HCT116 (cell line): ENCODE measurements at regions not wholly inside any gene's neighbourhood (a gene's known extent, or its start where the extent isn't known, plus 50 kb on each side); places are given as distances from the start of the nearest gene placed in this dataset.

ENCODE experiments used
- ATAC-seq: fragments of 200-7000 bp; cut with Tn5 transposase; 2 replicates; pipeline ENCODE4 v1.9.1; 2020; ENCODE audit warnings: mild to moderate bottlenecking, moderate library complexity
- BruUV-seq: library from RNA; stranded (reverse); fragments of 400-500 nt; replicated peaks from 2 replicates; lab custom pipeline; 2021; lab: Mats Ljungman, UMichigan
- CTCF ChIA-PET: fragments of 300-600 bp; sonication (Branson Sonifier 250); formaldehyde crosslinking; loops from one replicate; lab custom pipeline; 2021; ENCODE audit warnings: antibody characterized with exemption; lab: Charles Lee
- POLR2A ChIA-PET: fragments of 300-600, 350-600 bp; sonication (Branson Sonifier 250); formaldehyde crosslinking; loops from one replicate; lab custom pipeline; 2021; ENCODE audit warnings: antibody characterized with exemption; lab: Charles Lee
- RAD21 ChIA-PET, 2 experiments: fragments of 300-600 bp; sonication (Branson Sonifier 250); formaldehyde crosslinking; loops; one replicate each; lab custom pipeline; 2023; ENCODE audit warnings: low total read pairs in 2 of 2; ENCODE audit not compliant: uncharacterized antibody in 2 of 2, unreplicated experiment in 2 of 2, low non-redundant PET in 1 of 2; lab: Charles Lee
- DNase-seq: peaks from one replicate; pipeline ENCODE4 v3.0.0-alpha.2; 2010; ENCODE audit warnings: low read depth, low spot score
- H2AFZ ChIP-seq: fragments of 200-600 bp; shearing (Covaris generic), sonication (generic); 2 replicates; pipeline ENCODE4 v1.6.1; 2017; ENCODE audit warnings: low read depth, mixed run types, mixed read lengths, antibody characterized with exemption, low read length; ENCODE audit not compliant: poor library complexity, severe bottlenecking
- H3K27ac ChIP-seq: 2 replicates; pipeline ENCODE4 v1.5.1; 2012; ENCODE audit warnings: low read depth, low read length
- H3K27me3 ChIP-seq: fragments of 200-600 bp; sonication (generic); 2 replicates; pipeline ENCODE4 v1.6.1; 2016; ENCODE audit warnings: mixed run types, low read length, mixed read lengths; ENCODE audit not compliant: insufficient read depth
- H3K36me3 ChIP-seq, 2 experiments: fragments of 200-500 bp in 1 of 2; fragments of 200-600 bp in 1 of 2; sonication (Bioruptor generic) in 1 of 2; sonication (generic) in 1 of 2; 2 replicates each; pipeline versions ENCODE4 v1.5.1 to v1.6.1; 2014 to 2016; ENCODE audit warnings: low read length in 2 of 2, inconsistent platforms in 1 of 2, mixed read lengths in 1 of 2, mixed run types in 1 of 2; ENCODE audit not compliant: insufficient read depth in 2 of 2, control insufficient read depth in 1 of 2
- H3K4me1 ChIP-seq, 2 experiments: fragments of 200-600 bp in 1 of 2; sonication (generic) in 1 of 2; 2 replicates each; pipeline versions ENCODE4 v1.5.1 to v1.6.1; 2012 to 2017; ENCODE audit warnings: low read length in 2 of 2, inconsistent platforms in 1 of 2, mild to moderate bottlenecking in 1 of 2, mixed read lengths in 1 of 2, mixed run types in 1 of 2, moderate library complexity in 1 of 2; ENCODE audit not compliant: insufficient read depth in 2 of 2, control insufficient read depth in 1 of 2
- H3K4me2 ChIP-seq: fragments of 200-600 bp; sonication (generic); 2 replicates; pipeline ENCODE4 v1.6.1; 2017; ENCODE audit warnings: mixed run types, low read length, mixed read lengths
- H3K4me3 ChIP-seq, 2 experiments: fragments of 200-600 bp in 1 of 2; sonication (generic) in 1 of 2; replicated peaks in 1 of 2; 2 replicates each; pipeline ENCODE4 v1.5.1; 2011 to 2016; ENCODE audit warnings: low read length in 2 of 2, control low read depth in 1 of 2, low read depth in 1 of 2, mild to moderate bottlenecking in 1 of 2, mixed read lengths in 1 of 2, mixed run types in 1 of 2
- H3K79me2 ChIP-seq: fragments of 200-600 bp; sonication (generic); 2 replicates; pipeline ENCODE4 v1.6.1; 2017; ENCODE audit warnings: mild to moderate bottlenecking, mixed run types, low read length, moderate library complexity, mixed read lengths; ENCODE audit not compliant: insufficient read depth
- H3K9ac ChIP-seq: fragments of 200-600 bp; sonication (generic); 2 replicates; pipeline ENCODE4 v1.6.1; 2016; ENCODE audit warnings: low read length, mixed read lengths
- H3K9me2 ChIP-seq: fragments of 200-600 bp; sonication (generic), shearing (Covaris generic); 2 replicates; pipeline ENCODE4 v1.6.1; 2017; ENCODE audit warnings: mixed run types, mild to moderate bottlenecking, moderate library complexity; ENCODE audit not compliant: insufficient read depth
- H3K9me3 ChIP-seq, 2 experiments: fragments of 200-500 bp in 1 of 2; fragments of 200-600 bp in 1 of 2; sonication (Bioruptor generic) in 1 of 2; sonication (generic) in 1 of 2; 2 replicates each; pipeline ENCODE4 v1.6.1; 2014 to 2017; ENCODE audit warnings: low read length in 2 of 2, mixed read lengths in 2 of 2, inconsistent platforms in 1 of 2, low read depth in 1 of 2, mild to moderate bottlenecking in 1 of 2, mixed run types in 1 of 2, moderate library complexity in 1 of 2; ENCODE audit not compliant: control insufficient read depth in 1 of 2, insufficient read depth in 1 of 2
- H4K20me1 ChIP-seq: fragments of 200-600 bp; sonication (generic), shearing (Covaris generic); 2 replicates; pipeline ENCODE4 v1.6.1; 2017; ENCODE audit warnings: mixed run types, mild to moderate bottlenecking, moderate library complexity; ENCODE audit not compliant: insufficient read depth
- CBX3 ChIP-seq: IDR thresholded peaks from 2 replicates; pipeline ENCODE4 v1.6.1; 2012; ENCODE audit warnings: low read depth
- EGR1 ChIP-seq: IDR thresholded peaks from 2 replicates; pipeline ENCODE4 v1.6.1; 2012; ENCODE audit warnings: low read depth
- ELF1 ChIP-seq: IDR thresholded peaks from 2 replicates; pipeline ENCODE4 v1.6.1; 2012; ENCODE audit warnings: low read depth, borderline replicate concordance
- EZH2phosphoT487 ChIP-seq: fragments of 200-600 bp; IDR thresholded peaks from 2 replicates; pipeline ENCODE4 v1.6.1; 2018; ENCODE audit warnings: antibody characterized with exemption, borderline replicate concordance
- FOSL1 ChIP-seq: IDR thresholded peaks from 2 replicates; pipeline ENCODE4 v1.6.1; 2012; ENCODE audit warnings: low read depth
- POLR2A ChIP-seq: IDR thresholded peaks from 2 replicates; pipeline ENCODE4 v1.7.0; 2011; ENCODE audit warnings: borderline replicate concordance; ENCODE audit not compliant: insufficient read depth, insufficient read length; ENCODE audit errors: extremely low read depth
- POLR2AphosphoS5 ChIP-seq: IDR thresholded peaks from 2 replicates; pipeline ENCODE4 v1.6.1; 2011; ENCODE audit warnings: mild to moderate bottlenecking, low read depth, low read length, moderate library complexity
- SIN3A ChIP-seq: IDR thresholded peaks from 2 replicates; pipeline ENCODE4 v1.6.1; 2012; ENCODE audit warnings: low read depth
- SRF ChIP-seq: IDR thresholded peaks from 2 replicates; pipeline ENCODE4 v1.6.1; 2012; ENCODE audit warnings: low read depth
- YY1 ChIP-seq: IDR thresholded peaks from 2 replicates; pipeline ENCODE4 v1.6.1; 2011; ENCODE audit warnings: low read length, low read depth, moderate library complexity, mild to moderate bottlenecking; ENCODE audit not compliant: insufficient replicate concordance; ENCODE audit errors: extremely low read depth
- ZFX ChIP-seq: fragments of 450-650 bp; IDR thresholded peaks from 2 replicates; pipeline ENCODE4 v1.6.1; 2017
- ZNF274 ChIP-seq: fragments of 200-500 bp; sonication (Bioruptor generic); IDR thresholded peaks from 2 replicates; pipeline ENCODE4 v1.6.1; 2014; ENCODE audit warnings: mild to moderate bottlenecking, low read depth, low read length, inconsistent platforms
- intact Hi-C: fragments of 100-400 bp; cut with micrococcal nuclease; formaldehyde crosslinking; loops from 2 replicates; pipeline ENCODE4 v1.10.0; 2022
- TF ChIP-seq, protein P1 (sequence below): IDR thresholded peaks from 2 replicates; pipeline ENCODE4 v1.6.1; 2012; ENCODE audit warnings: low read depth
- TF ChIP-seq, protein P2 (sequence below), 3 experiments: fragments of 200-600 bp in 1 of 3; sonication (generic) in 1 of 3; IDR thresholded peaks in 2 of 3; conservative IDR thresholded peaks in 1 of 3; 2 replicates each; pipeline ENCODE4 v1.5.1; 2012 to 2017; ENCODE audit warnings: low read depth in 2 of 3, low read length in 2 of 3, antibody characterized with exemption in 1 of 3, borderline replicate concordance in 1 of 3, control low read depth in 1 of 3, mild to moderate bottlenecking in 1 of 3, mixed read lengths in 1 of 3, mixed run types in 1 of 3, moderate library complexity in 1 of 3; ENCODE audit not compliant: insufficient read depth in 1 of 3
- TF ChIP-seq, protein P3 (sequence below): IDR thresholded peaks from 2 replicates; pipeline ENCODE4 v1.6.1; 2012
- TF ChIP-seq, protein P4 (sequence below): IDR thresholded peaks from 2 replicates; pipeline ENCODE4 v1.6.1; 2012

DNA sequence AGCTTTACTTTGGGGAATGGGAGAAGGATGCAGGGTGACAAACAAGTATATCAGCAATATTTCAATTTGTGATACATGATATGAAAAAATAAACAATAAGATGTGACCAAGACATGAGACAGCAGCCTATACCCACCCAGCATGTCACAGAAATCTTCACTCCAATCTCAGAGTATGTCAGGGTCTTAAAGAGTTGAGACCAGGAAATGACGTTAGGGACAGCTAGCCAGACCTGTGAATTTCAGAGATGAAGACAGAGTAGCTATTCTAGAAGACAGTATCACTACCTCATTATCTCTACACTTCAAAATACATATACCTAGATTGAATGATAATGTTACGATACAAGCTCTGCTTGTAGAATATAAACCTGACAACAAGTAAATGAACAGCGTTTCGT is 282.8 kb downstream of the ZEB2 start:
- no peak overlapping the region for H2AFZ ChIP-seq
- ChIA-PET RAD21 (no interaction called here), POLR2A (no interaction called here)
- TF ChIP-seq, protein P1, sequence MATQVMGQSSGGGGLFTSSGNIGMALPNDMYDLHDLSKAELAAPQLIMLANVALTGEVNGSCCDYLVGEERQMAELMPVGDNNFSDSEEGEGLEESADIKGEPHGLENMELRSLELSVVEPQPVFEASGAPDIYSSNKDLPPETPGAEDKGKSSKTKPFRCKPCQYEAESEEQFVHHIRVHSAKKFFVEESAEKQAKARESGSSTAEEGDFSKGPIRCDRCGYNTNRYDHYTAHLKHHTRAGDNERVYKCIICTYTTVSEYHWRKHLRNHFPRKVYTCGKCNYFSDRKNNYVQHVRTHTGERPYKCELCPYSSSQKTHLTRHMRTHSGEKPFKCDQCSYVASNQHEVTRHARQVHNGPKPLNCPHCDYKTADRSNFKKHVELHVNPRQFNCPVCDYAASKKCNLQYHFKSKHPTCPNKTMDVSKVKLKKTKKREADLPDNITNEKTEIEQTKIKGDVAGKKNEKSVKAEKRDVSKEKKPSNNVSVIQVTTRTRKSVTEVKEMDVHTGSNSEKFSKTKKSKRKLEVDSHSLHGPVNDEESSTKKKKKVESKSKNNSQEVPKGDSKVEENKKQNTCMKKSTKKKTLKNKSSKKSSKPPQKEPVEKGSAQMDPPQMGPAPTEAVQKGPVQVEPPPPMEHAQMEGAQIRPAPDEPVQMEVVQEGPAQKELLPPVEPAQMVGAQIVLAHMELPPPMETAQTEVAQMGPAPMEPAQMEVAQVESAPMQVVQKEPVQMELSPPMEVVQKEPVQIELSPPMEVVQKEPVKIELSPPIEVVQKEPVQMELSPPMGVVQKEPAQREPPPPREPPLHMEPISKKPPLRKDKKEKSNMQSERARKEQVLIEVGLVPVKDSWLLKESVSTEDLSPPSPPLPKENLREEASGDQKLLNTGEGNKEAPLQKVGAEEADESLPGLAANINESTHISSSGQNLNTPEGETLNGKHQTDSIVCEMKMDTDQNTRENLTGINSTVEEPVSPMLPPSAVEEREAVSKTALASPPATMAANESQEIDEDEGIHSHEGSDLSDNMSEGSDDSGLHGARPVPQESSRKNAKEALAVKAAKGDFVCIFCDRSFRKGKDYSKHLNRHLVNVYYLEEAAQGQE = no peak
- no peak for TF ChIP-seq POLR2A
- TF ChIP-seq ELF1 = no peak
- TF ChIP-seq, protein P2, sequence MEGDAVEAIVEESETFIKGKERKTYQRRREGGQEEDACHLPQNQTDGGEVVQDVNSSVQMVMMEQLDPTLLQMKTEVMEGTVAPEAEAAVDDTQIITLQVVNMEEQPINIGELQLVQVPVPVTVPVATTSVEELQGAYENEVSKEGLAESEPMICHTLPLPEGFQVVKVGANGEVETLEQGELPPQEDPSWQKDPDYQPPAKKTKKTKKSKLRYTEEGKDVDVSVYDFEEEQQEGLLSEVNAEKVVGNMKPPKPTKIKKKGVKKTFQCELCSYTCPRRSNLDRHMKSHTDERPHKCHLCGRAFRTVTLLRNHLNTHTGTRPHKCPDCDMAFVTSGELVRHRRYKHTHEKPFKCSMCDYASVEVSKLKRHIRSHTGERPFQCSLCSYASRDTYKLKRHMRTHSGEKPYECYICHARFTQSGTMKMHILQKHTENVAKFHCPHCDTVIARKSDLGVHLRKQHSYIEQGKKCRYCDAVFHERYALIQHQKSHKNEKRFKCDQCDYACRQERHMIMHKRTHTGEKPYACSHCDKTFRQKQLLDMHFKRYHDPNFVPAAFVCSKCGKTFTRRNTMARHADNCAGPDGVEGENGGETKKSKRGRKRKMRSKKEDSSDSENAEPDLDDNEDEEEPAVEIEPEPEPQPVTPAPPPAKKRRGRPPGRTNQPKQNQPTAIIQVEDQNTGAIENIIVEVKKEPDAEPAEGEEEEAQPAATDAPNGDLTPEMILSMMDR (IDR thresholded peaks at IDR 0.05 in 2 of 3, conservative IDR thresholded peaks at IDR 0.05 in 1 of 3; ENCODE audit: borderline replicate concordance in 1 of 3, insufficient read depth in 1 of 3, low read depth in 2 of 3, low read length in 2 of 3) = no peak
- TF ChIP-seq POLR2AphosphoS5 = no peak
- TF ChIP-seq ZFX = no peak
- no peak for TF ChIP-seq FOSL1
- TF ChIP-seq CBX3 = no peak
- TF ChIP-seq, protein P3, sequence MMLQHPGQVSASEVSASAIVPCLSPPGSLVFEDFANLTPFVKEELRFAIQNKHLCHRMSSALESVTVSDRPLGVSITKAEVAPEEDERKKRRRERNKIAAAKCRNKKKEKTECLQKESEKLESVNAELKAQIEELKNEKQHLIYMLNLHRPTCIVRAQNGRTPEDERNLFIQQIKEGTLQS = no peak
- TF ChIP-seq, protein P4, sequence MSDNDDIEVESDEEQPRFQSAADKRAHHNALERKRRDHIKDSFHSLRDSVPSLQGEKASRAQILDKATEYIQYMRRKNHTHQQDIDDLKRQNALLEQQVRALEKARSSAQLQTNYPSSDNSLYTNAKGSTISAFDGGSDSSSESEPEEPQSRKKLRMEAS = no peak
- TF ChIP-seq SRF = no peak
- TF ChIP-seq SIN3A = no peak
- no peak for TF ChIP-seq YY1
- no peak for TF ChIP-seq ZNF274
- no peak for TF ChIP-seq EZH2phosphoT487
- no peak for TF ChIP-seq EGR1
- TF ChIP-seq, all 23 proteins: peak for 0
- no peaks in the 10 kb centered on the region for H3K9me3 ChIP-seq
- no peak overlapping the region for H3K27ac ChIP-seq
- H3K27me3 ChIP-seq = no peaks in the 10 kb centered on the region
- DNase-seq (no peak), ATAC-seq (no peak)
- H4K20me1 ChIP-seq = no peaks in the 10 kb centered on the region
- intact Hi-C loops = no loop called here
- H3K9ac ChIP-seq = no peak overlapping the region
- no peaks in the 10 kb centered on the region for H3K4me1 ChIP-seq
- H3K4me3 ChIP-seq = no peak overlapping the region
- CTCF ChIA-PET = no interaction called here
- no TSS peak for BruUV-seq
- no peaks in the 10 kb centered on the region for H3K36me3 ChIP-seq
- no peaks in the 10 kb centered on the region for H3K9me2 ChIP-seq
- no peak overlapping the region for H3K4me2 ChIP-seq
- H3K79me2 ChIP-seq = no peaks in the 10 kb centered on the region
